ENCODE measurements at regions not wholly inside any gene's neighbourhood (a gene's known extent, or its start where the extent isn't known, plus 50 kb on each side); places are given as distances from the start of the nearest gene placed in this dataset.

DNA sequence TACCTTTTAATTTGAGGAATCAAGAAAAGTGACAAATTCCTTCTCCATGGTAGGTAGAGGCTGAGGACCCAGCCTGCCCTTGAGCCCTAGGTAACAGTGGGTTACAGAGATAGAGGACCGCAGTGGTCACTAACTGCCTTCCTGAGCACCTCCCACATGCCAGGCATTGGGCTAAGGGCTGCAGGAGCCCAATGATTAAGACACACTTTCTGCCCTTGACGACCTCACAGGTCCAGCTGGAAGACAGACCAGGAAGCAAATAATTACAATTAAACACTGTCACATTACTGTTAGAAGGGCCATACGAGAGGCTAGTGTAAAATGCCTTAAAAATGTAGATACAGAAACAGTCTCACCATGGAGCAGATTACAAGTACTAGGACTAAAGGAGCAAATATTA, 156.8 kb upstream of the NFE2L3 start:
- TF ChIP-seq, protein P1, sequence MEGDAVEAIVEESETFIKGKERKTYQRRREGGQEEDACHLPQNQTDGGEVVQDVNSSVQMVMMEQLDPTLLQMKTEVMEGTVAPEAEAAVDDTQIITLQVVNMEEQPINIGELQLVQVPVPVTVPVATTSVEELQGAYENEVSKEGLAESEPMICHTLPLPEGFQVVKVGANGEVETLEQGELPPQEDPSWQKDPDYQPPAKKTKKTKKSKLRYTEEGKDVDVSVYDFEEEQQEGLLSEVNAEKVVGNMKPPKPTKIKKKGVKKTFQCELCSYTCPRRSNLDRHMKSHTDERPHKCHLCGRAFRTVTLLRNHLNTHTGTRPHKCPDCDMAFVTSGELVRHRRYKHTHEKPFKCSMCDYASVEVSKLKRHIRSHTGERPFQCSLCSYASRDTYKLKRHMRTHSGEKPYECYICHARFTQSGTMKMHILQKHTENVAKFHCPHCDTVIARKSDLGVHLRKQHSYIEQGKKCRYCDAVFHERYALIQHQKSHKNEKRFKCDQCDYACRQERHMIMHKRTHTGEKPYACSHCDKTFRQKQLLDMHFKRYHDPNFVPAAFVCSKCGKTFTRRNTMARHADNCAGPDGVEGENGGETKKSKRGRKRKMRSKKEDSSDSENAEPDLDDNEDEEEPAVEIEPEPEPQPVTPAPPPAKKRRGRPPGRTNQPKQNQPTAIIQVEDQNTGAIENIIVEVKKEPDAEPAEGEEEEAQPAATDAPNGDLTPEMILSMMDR (conservative IDR thresholded peaks at IDR 0.05; ENCODE audit: low read length), result no peak
- TF ChIP-seq EZH2phosphoT487 (IDR thresholded peaks at IDR 0.05; ENCODE audit: borderline replicate concordance, low read depth, low read length), result no peak

Measured in OCI-LY7 (cell line).